Stimulated activated CD4-positive, alpha-beta T cell treated with anti-CD3 and anti-CD28 coated beads, TNF-alpha, amount 100 ng/mL, for 4 hours (primary cell): ENCODE measurements at regions not wholly inside any gene's neighbourhood (a gene's known extent, or its start where the extent isn't known, plus 50 kb on each side); places are given as distances from the start of the nearest gene placed in this dataset.

ENCODE experiments used
- DNase-seq, 3 experiments: peaks; one replicate each; pipeline ENCODE4 v3.0.0-alpha.2; 2020; ENCODE audit warnings: low read depth in 3 of 3

DNA sequence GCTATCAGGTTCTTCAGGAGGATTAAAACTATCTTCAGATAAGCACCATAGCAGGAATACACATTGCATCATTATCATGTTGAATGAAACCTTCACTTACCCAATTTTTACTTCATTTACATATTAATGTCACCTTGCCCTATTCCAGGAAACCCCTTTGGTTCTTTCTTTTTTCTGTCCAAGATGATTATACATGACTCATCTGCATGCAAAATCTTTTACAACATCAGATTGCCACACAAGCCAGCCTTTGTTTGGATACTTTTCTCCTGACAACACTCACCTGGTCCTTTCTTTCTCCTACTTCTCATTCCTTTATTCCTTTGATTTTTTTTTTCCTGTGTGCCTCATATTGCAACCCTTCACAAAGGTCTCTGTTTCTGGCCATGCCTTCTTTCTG, 200.5 kb upstream of the POU3F2 start:
- DNase-seq = no peak

DNA sequence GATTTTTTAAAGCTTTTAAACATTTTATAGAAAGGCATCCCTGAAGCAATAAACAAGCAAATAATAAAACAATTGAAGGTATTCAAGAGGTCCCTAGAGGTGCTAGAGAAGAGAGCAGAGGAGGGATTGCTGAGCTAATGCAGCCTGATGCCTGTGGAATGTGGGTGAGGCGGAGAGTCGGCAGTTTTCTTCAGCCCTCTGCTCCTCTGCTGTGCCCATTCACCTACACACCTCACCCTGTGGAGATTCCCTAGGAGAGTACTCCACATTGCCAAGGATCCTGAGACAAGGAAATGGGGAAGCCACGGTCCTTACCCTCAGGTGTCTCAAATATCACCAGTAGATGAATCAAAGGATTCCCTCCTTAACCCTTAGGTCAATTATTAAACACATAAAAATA, 199.8 kb upstream of the POU3F2 start:
- no peak for DNase-seq

- DNase-seq = no peak
These were observed 199.2 kb upstream of the POU3F2 start for GRCh38 chr6:98635191-98635590.

DNA sequence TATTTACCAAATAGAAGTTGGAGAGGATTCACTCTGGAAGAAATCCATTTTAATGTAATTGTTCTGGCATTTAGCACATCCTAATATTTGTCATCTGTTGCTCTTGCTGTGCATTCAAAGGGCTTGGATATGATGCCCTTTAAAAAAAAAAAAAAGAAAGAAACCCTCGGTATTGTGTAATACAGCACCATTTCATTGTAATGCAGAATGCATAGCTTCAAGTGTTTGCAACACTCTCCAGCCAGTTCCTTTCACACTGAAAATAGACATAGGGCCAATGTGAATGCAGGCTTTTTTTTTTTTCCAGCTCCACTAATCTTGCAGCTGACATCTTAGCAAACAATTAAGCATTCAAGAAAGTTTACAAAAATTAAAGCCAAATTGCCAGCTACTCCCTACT, 197.4 kb upstream of the POU3F2 start:
- no peak for DNase-seq

DNA sequence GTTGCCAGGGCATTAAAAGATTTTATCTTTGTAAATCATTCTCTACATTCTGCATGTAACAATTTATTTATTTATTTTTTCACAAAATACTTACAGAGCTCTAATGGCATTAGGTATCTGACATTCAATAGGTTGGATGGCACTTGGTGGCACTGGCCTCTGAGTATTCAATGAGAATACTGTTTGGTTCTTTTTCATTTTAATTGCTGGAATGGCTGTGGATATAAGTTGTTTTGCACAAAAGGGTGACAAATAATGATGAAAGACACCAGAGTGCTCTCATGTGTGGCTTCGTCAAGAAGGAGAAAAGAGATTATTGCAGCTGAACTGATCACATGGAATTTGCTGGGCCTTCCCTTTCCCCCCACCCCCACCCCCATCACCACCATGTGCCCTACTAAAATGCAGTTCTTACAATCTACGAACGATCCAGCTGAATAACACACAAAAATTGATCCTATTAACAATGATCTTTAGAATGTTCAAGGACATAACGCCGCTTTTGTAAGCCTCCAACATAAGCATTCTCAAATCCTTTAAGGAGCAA, 195.2 kb upstream of the POU3F2 start:
- DNase-seq = no peak

DNA sequence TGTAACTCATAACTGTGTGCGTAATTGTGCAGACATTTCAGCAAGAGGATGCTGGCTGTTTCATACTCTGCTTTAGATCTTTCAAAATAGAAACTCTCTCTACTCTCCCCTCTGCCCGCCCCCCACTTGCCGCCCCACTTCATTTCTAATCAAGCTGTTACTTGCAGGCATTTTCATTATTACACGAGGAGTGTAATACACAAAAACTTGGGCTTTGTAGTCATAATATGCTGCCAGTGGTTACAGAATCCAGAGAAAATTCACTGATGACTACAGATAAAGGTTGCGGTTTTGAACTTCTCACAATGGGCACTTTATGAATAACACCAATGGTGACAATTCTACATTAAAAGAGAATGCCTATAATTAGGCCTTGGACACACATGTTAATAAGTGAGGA, 194.0 kb upstream of the POU3F2 start:
- DNase-seq = no peak

DNA sequence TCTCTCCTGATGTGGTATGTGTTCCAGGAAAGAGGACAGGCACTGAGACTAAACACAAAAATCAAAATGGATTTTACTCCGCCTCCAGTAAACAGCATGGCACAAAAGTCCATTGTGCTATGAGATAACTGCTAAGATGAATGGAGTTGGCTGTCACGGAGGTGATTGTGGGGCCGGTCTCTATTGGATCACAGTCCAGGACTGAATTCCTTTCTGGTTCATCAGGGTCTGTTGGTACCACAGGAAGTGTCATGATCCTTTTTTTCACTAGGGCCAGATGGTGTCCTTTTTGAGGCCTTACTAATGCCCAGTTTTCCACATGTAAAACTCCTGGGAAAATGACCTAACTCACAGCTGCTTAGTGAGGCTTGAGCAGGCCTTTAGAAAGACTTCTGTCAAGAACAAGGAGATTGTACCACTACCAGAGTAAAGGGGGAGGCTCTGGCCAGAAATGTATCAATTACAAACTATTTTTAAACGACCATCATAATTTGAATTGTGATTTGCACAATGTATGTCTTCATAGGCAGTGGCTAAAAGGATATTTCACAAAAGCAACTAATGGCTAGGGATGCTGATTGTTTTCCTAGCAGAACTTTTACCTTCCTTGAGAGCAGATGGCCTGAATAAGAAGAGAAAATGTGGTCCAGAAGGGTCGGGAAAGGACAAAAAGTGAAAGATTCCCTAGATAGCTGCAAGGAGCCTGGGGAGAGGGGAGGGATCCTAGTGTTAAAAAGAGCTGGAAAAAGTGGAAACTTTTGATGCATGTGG, 192.2 kb upstream of the POU3F2 start:
- no peak for DNase-seq

DNA sequence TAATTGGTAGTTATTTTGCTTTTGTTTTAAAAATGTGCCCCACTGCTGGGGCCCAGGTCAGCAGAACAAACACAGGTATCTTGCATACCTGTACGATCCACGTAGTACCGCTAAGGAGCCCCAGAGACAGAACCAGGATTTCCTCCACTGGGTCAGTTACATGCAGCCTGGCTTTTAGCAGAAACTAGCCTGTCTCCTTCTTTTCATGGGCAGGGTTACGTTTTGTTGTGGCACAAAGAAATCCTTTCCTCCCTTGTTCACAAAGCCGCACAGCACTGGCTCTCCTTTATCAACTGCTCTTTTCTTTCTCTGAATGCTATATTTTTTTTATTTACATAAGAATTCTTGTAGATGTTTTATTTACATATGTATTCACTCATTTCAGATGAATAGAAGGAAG, 190.3 kb upstream of the POU3F2 start:
- DNase-seq = no peak

- no peak for DNase-seq
These were observed 186.0 kb upstream of the POU3F2 start for GRCh38 chr6:98648211-98648914.

- no peak for DNase-seq
These were observed 183.4 kb upstream of the POU3F2 start for GRCh38 chr6:98650941-98651340.

DNA sequence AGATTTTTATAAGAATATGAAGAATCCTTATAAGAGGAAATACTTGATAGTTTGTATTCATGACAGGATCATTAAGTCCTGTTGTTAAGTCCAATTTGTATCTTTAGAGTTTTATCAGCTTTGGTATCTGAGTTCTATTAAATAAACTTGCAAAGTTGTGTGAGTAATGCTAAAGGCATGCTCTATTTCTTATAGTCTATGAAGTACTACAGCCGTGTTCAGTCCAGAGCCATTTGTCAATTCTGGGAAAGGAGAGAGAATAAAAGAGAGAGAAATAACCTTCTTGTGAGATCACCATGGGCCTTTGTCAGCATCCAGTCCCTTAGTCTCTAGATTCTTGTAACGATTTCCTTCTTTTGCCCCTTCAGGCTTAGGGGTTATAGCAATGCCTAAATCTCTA, 181.2 kb upstream of the POU3F2 start:
- no peak for DNase-seq

DNA sequence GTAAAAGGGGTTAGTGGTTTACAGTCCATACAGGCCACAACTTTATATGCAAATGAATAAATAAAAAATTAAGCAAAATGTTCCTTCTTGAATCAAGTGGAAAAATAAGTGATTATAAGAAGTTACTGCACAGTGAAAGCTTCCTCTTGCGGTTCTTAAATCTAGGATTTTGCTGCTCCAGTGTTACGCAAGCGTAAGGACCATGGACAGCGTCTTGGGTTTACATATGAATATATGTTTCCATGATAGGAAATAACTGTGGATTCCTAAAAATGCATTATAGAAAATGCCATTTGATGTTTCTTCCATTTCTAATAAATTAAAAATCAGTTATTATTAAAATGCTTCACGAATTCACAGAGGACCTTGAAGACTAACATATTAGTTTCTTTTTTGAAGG, 176.6 kb upstream of the POU3F2 start:
- DNase-seq = no peak

- DNase-seq = no peak
These were observed 165.0 kb upstream of the POU3F2 start for GRCh38 chr6:98669371-98669770.

DNA sequence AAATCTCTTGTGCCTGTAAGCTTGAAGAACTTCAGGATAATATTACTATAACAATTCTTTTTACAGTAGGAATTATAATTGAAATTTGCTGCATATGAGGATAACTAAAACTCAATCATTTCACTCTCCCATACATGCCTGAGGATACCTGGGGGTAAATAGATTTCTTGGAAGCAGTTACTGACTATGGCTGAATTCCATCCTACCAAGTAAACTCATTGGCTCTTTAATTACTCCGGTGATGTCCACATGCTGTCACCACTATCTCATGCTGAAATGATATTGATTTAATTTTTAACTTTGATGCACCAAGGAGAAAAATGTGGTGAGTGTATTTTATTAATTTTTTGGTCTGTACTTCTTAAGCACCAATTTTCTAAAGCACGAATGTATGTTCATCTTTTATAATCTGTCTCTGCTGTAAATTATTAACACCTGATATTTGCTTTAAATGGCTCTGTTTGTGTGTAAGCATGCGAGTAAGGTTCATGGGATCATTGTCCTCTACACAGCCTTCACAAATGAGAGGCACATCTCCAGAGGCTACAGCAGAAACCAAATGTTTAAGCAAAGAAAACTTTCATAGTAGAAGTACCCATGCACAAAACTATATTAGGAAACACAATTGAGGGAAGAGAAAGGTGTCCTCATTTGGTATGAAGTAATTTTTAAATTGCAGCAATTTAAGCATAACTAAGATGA, 164.2 kb upstream of the POU3F2 start:
- no peak for DNase-seq

GRCh38 chr6:98672681-98673475, 161.5 kb upstream of the POU3F2 start:
- no peak for DNase-seq

GRCh38 chr6:98678481-98678880, 155.9 kb upstream of the POU3F2 start:
- DNase-seq = no peak

DNA sequence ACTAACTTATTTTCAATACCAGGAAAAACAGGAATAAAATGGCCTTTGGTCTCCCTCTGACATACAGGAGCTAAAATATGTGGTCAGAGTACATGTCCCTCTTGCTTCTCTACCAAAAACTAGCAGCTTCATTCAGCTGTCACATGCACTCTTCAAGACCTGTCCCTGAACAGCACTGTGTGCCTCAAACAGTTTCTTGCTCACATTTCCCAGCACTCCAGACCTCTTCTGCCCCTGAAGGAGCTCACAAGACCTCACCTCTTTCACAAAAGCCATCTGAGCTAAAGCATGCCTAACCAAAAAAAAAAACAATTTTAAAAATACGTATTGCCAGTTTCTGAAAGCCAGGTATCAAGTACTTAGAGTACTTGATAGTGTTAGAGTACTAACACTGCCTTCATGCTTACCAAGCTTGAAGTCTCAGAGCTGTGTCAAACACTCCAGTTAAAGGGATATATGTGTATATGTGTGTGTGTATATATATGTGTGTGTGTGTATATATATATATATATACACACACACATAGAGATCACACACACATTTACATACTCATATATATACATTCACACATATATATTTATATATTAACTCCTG, 148.3 kb upstream of the POU3F2 start:
- no peak for DNase-seq

DNA sequence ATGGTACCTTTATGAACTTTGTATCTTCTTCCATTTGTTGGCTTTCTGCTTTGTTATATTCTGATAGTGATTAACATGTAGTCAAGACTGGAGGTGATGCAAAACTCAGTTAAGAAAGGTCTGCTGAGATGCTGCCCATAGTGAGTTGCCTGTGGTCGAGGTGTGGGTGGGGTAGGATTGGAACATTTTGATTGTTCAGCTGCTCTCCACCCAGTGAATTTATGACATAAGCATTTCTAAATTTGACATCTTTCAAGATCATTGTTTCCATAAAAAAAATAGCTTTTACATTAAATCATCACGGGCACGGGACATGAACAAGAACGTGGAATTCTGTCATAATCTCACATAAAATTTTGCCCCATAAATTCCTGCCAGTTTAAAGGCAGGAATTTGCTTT, 146.6 kb upstream of the POU3F2 start:
- DNase-seq = no peak

DNA sequence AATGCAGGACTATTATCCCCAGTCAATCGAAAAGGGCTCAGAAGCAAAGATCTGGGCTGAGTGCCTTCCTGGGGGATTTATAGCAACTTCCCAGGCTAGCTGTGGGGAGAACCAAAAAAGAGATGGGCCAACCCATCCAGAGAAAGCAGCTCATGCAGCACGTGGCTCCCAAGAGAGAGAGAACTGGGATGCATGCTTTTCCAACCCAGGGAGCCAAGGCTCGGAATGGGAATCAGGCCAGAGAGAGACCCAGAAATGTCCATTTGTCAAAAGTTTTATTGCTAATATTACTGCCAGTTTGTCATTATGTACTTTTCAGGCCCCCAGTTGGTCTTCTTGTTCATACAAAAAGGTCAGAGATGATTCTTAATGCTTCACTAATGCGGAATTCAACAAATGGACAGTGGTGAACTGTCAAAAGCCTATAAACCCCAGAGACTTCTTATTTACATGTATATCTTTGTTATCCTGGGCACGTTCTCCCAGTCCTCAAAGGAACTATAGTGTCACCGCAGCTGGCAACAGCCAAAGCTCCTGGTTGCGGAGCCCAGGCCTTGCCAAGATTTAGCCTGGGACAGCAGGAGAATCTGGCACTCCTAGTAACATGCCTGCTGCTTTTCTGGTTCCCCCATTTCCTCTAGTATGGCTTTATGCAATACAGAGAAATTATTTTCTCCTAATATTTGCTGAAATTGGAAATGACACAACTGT, 139.1 kb upstream of the POU3F2 start:
- DNase-seq = no peak

- no peak for DNase-seq
These were observed 123.0 kb upstream of the POU3F2 start for GRCh38 chr6:98711380-98711779.

DNA sequence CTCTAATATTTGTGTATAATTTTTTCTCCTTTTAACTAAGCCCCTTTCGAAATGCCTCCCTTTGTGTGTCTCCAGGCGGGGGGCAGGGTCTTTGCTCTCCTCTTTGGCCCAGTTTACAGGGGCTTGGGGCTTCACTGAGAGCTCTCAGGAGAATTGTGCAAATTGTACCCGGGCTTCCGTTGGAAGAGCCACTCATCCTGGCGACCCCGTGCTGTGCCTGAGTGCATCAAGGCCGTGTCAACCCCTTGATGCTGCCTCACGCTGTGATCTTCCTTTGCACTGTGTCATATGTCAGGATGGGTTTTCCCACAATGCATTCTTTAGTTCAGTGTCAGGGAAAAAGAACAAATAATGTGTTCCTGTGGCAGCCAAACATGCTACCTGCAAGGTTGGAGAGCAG, 118.0 kb upstream of the POU3F2 start:
- DNase-seq = no peak
